ENCODE measurements at regions not wholly inside any gene's neighbourhood (a gene's known extent, or its start where the extent isn't known, plus 50 kb on each side); places are given as distances from the start of the nearest gene placed in this dataset.

DNA sequence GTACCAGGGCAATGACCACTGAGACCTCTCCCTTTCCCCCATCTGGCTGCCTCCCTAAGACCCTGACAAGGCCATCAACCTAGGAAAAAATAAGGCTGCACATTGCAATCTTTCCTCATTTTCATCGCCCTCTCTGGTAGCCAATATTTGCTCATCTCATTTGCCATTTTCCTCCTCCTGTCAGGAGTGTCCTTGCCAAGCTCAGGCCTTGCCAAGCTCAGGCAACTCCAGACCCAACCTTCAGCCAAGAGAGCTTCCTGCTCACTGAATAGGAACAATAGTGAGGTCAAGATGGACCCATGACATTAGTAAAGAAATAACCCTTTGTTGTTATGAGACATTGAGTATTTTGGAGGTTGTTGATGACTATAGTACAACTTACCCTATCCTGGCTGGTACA lies 380.3 kb downstream of the RSL24D1 start:
- TF ChIP-seq, protein P1, sequence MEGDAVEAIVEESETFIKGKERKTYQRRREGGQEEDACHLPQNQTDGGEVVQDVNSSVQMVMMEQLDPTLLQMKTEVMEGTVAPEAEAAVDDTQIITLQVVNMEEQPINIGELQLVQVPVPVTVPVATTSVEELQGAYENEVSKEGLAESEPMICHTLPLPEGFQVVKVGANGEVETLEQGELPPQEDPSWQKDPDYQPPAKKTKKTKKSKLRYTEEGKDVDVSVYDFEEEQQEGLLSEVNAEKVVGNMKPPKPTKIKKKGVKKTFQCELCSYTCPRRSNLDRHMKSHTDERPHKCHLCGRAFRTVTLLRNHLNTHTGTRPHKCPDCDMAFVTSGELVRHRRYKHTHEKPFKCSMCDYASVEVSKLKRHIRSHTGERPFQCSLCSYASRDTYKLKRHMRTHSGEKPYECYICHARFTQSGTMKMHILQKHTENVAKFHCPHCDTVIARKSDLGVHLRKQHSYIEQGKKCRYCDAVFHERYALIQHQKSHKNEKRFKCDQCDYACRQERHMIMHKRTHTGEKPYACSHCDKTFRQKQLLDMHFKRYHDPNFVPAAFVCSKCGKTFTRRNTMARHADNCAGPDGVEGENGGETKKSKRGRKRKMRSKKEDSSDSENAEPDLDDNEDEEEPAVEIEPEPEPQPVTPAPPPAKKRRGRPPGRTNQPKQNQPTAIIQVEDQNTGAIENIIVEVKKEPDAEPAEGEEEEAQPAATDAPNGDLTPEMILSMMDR (IDR thresholded peaks at IDR 0.05), result no peak
- no peak for TF ChIP-seq RFX5 (IDR thresholded peaks at IDR 0.05; ENCODE audit: low read length)
- TF ChIP-seq EZH2phosphoT487 (IDR thresholded peaks at IDR 0.05; ENCODE audit: borderline replicate concordance, low read depth), result no peak
- TF ChIP-seq TCF12 (IDR thresholded peaks at IDR 0.05), result no peak
- no peak for TF ChIP-seq JUND (IDR thresholded peaks at IDR 0.05)
- no peak for TF ChIP-seq NRF1 (IDR thresholded peaks at IDR 0.05; ENCODE audit: low read depth, low read length)
- TF ChIP-seq, protein P2, sequence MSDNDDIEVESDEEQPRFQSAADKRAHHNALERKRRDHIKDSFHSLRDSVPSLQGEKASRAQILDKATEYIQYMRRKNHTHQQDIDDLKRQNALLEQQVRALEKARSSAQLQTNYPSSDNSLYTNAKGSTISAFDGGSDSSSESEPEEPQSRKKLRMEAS (IDR thresholded peaks at IDR 0.05; ENCODE audit: low read depth), result no peak
